AG10803 (cell line): ENCODE measurements at regions not wholly inside any gene's neighbourhood (a gene's known extent, or its start where the extent isn't known, plus 50 kb on each side); places are given as distances from the start of the nearest gene placed in this dataset.

Experiments used
- DNase-seq: peaks from one replicate; pipeline ENCODE4 v3.0.0; 2010; ENCODE audit warnings: low read depth
- H3K4me3 ChIP-seq: 2 replicates; pipeline ENCODE4 v1.5.1; 2011; ENCODE audit warnings: mild to moderate bottlenecking, low read length, control low read depth
- TF ChIP-seq, protein P1 (sequence below): conservative IDR thresholded peaks from 2 replicates; pipeline ENCODE4 v1.5.1; 2011; ENCODE audit warnings: mild to moderate bottlenecking, low read length, control low read depth, inconsistent platforms

DNA sequence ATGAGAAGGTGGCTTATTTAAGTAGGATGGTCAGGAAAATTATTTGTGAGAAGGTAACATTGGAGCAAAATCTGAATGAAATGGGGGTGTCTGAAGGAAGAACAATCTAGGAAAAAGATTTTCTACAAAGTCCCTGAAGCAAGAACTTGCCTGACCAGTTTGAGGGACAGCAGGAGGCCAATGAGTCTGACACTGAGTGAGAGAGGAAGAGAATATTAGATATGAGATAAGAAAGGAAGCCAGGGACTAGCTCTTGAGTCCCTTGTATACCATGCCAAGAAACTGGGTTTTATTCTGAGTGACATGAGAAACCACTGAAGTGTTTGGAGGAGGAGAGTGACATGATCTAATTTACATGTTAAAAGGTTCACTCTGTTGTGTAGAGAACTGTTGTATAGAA is 1478.9 kb downstream of the RPA4 start:
- no peak overlapping the region for H3K4me3 ChIP-seq
- DNase-seq: no peak
- TF ChIP-seq, protein P1, sequence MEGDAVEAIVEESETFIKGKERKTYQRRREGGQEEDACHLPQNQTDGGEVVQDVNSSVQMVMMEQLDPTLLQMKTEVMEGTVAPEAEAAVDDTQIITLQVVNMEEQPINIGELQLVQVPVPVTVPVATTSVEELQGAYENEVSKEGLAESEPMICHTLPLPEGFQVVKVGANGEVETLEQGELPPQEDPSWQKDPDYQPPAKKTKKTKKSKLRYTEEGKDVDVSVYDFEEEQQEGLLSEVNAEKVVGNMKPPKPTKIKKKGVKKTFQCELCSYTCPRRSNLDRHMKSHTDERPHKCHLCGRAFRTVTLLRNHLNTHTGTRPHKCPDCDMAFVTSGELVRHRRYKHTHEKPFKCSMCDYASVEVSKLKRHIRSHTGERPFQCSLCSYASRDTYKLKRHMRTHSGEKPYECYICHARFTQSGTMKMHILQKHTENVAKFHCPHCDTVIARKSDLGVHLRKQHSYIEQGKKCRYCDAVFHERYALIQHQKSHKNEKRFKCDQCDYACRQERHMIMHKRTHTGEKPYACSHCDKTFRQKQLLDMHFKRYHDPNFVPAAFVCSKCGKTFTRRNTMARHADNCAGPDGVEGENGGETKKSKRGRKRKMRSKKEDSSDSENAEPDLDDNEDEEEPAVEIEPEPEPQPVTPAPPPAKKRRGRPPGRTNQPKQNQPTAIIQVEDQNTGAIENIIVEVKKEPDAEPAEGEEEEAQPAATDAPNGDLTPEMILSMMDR: no peak

DNA sequence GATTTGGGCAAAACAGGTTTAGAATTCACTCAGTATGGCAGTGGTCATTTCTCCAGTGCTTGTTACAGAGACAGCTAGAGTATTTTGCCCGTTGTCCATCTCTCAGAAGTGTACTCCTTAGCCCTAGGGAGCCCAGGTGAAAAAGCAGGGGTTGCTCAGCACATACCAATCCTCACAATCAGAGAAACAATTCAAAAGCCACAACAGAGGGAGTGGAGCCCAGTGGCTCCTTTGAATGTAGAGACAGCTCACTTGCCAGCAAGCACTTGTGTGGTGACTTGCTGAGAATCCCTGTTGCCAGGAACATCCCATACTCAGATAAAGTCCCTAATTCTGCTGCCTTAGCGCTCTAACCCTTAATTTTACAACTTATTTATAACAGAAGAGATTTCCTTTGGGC is 1488.3 kb downstream of the RPA4 start:
- H3K4me3 ChIP-seq: no peak overlapping the region
- TF ChIP-seq, protein P1: no peak
- DNase-seq: no peak

DNA sequence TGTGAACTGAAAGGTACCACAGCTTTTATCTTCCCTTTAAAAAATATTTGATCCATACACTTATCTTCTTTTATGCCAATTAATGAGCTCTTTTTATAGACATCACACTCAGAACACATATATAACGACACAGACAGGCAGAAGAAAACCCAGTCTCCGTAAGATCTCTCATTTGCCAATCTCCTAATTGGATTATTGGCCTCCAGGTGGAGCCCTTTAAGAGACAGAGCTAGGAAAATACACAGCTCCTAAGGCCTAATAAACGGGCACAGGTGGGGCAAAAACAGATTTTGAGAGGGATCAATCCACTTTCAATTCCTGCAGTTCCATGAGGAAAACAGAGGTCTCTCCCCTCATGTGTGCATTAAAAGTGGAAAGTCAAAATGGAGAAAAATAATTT is 1495.4 kb downstream of the RPA4 start:
- DNase-seq: no peak
- TF ChIP-seq, protein P1: no peak
- no peak overlapping the region for H3K4me3 ChIP-seq

GRCh38 chrX:98380106-98380505 is 1496.4 kb downstream of the RPA4 start:
- no peak for DNase-seq
- no peak overlapping the region for H3K4me3 ChIP-seq
- TF ChIP-seq, protein P1: no peak

DNA sequence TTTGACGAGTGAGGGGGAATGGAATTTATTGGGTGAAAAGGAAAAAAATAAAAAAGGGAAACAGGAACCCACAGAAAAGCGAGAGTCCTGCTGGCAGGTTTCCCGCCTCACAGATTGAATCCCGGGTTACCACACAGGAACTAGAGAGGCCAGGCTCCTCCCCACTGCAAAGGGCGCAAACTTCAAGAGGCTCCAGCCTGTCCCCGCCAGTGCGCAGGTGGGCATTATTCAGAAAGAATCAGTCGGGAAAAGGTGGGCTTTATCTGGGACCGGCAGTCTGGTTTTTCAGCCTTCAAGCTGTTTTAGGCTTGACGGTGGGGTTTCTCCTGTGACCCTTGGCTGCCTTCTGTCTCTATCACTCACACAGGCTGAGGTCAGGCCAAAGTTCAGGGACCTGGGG is 1496.8 kb downstream of the RPA4 start:
- TF ChIP-seq, protein P1: no peak
- no peak overlapping the region for H3K4me3 ChIP-seq
- no peak for DNase-seq

- H3K4me3 ChIP-seq: no peak overlapping the region
- DNase-seq: no peak
- TF ChIP-seq, protein P1: no peak
Observed at GRCh38 chrX:98398542-98398941, 1514.8 kb downstream of the RPA4 start.

GRCh38 chrX:98405376-98405775 is 1521.7 kb downstream of the RPA4 start:
- no peak overlapping the region for H3K4me3 ChIP-seq
- TF ChIP-seq, protein P1: no peak
- DNase-seq: no peak
